ENCODE measurements at regions not wholly inside any gene's neighbourhood (a gene's known extent, or its start where the extent isn't known, plus 50 kb on each side); places are given as distances from the start of the nearest gene placed in this dataset.

DNA sequence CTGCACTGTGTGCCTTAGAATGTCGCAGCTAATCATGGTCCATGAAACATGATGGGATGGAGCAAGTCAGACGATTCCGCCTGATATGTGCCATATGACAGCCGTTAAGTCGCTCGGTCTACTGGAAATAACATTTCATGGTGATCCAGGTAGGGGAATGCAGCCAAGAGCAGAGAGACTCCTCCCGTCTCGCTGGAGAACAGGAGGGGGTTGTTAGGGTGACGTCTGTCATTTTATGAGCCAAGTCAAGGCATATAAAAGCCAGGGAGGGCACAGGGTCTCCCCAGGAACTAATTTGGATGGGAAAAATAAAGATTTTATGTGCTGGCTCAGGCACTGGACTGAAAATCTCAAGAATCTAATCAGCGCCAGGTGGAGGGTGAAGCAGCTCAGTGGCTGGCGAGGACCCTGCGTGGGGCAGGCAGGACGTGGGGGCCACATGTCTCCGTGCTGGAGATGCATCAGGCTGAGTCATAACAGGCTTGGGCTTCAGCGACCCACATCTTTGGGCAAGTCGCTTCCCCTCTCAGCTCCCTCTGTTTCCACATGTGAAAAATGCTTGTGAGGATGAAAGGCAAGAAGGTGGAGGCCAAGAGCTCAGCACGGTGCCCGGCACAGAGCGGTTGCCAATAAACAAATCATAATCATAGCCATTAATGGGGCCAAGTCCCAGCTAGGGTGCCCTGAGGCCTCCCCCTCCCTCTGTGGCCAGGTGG is 234.6 kb downstream of the ANKRD60 start:
- no peak overlapping the region for H3K4me2 ChIP-seq (ENCODE audit: low read length)
- no peaks in the 10 kb centered on the region for H3K9me2 ChIP-seq (ENCODE audit: insufficient read depth)
- no peak for ATAC-seq
- H3K79me2 ChIP-seq (ENCODE audit: insufficient read depth, low read length), result no peaks in the 10 kb centered on the region
- no peaks in the 10 kb centered on the region for H4K20me1 ChIP-seq (ENCODE audit: insufficient read depth)
- H3K4me3 ChIP-seq (replicated peaks in 1 of 2; ENCODE audit: low read depth in 1 of 2, low read length in 2 of 2), result no peak overlapping the region
- ChIA-PET CTCF (no interaction called here), POLR2A (no interaction called here), RAD21 (ENCODE audit: low non-redundant PET in 1 of 2, low total read pairs in 2 of 2, uncharacterized antibody in 2 of 2, unreplicated experiment in 2 of 2) (no interaction called here)
- no peak overlapping the region for H3K27ac ChIP-seq (ENCODE audit: low read depth, low read length)
- peaks cover 0 to 8% of the 10 kb centered on the region in 2 experiments; a peak in 1 of 4 replicates for H3K4me1 ChIP-seq (ENCODE audit: control insufficient read depth in 1 of 2, insufficient read depth in 2 of 2, low read length in 2 of 2)
- TF ChIP-seq SIN3A (IDR thresholded peaks at IDR 0.05; ENCODE audit: low read depth) (no peak), JUND (IDR thresholded peaks at IDR 0.05) (no peak), EGR1 (IDR thresholded peaks at IDR 0.05; ENCODE audit: low read depth) (no peak), ZNF274 (IDR thresholded peaks at IDR 0.05; ENCODE audit: low read depth, low read length) (no peak), MAX (IDR thresholded peaks at IDR 0.05) (no peak), CTCF (IDR thresholded peaks at IDR 0.05 in 2 of 3, conservative IDR thresholded peaks at IDR 0.05 in 1 of 3; ENCODE audit: borderline replicate concordance in 1 of 3, insufficient read depth in 1 of 3, low read depth in 2 of 3, low read length in 2 of 3) (no peak), EZH2phosphoT487 (IDR thresholded peaks at IDR 0.05; ENCODE audit: borderline replicate concordance) (no peak), FOSL1 (IDR thresholded peaks at IDR 0.05; ENCODE audit: low read depth) (no peak), CBX3 (IDR thresholded peaks at IDR 0.05; ENCODE audit: low read depth) (no peak), ATF3 (IDR thresholded peaks at IDR 0.05) (no peak), ELF1 (IDR thresholded peaks at IDR 0.05; ENCODE audit: borderline replicate concordance, low read depth) (no peak), ZFX (IDR thresholded peaks at IDR 0.05) (no peak), POLR2A (IDR thresholded peaks at IDR 0.05; ENCODE audit: borderline replicate concordance, extremely low read depth, insufficient read depth, insufficient read length) (no peak), ZBTB33 (IDR thresholded peaks at IDR 0.05; ENCODE audit: extremely low read depth, insufficient replicate concordance, low read length) (no peak), YY1 (IDR thresholded peaks at IDR 0.05; ENCODE audit: extremely low read depth, insufficient replicate concordance, low read depth, low read length) (no peak), EZH2 (IDR thresholded peaks at IDR 0.05) (no peak), CEBPB (IDR thresholded peaks at IDR 0.05; ENCODE audit: low read depth) (no peak), SP1 (IDR thresholded peaks at IDR 0.05; ENCODE audit: low read depth) (no peak)
- TF ChIP-seq, protein P1, sequence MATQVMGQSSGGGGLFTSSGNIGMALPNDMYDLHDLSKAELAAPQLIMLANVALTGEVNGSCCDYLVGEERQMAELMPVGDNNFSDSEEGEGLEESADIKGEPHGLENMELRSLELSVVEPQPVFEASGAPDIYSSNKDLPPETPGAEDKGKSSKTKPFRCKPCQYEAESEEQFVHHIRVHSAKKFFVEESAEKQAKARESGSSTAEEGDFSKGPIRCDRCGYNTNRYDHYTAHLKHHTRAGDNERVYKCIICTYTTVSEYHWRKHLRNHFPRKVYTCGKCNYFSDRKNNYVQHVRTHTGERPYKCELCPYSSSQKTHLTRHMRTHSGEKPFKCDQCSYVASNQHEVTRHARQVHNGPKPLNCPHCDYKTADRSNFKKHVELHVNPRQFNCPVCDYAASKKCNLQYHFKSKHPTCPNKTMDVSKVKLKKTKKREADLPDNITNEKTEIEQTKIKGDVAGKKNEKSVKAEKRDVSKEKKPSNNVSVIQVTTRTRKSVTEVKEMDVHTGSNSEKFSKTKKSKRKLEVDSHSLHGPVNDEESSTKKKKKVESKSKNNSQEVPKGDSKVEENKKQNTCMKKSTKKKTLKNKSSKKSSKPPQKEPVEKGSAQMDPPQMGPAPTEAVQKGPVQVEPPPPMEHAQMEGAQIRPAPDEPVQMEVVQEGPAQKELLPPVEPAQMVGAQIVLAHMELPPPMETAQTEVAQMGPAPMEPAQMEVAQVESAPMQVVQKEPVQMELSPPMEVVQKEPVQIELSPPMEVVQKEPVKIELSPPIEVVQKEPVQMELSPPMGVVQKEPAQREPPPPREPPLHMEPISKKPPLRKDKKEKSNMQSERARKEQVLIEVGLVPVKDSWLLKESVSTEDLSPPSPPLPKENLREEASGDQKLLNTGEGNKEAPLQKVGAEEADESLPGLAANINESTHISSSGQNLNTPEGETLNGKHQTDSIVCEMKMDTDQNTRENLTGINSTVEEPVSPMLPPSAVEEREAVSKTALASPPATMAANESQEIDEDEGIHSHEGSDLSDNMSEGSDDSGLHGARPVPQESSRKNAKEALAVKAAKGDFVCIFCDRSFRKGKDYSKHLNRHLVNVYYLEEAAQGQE (IDR thresholded peaks at IDR 0.05; ENCODE audit: low read depth), result no peak
- H3K9me3 ChIP-seq (ENCODE audit: control insufficient read depth in 1 of 2, insufficient read depth in 1 of 2, low read depth in 1 of 2, low read length in 2 of 2), result no peaks in the 10 kb centered on the region
- no peak overlapping the region for H2AFZ ChIP-seq (ENCODE audit: low read depth, low read length, poor library complexity, severe bottlenecking)
- H3K36me3 ChIP-seq (ENCODE audit: control insufficient read depth in 1 of 2, insufficient read depth in 2 of 2, low read length in 2 of 2), result no peaks in the 10 kb centered on the region
- H3K9ac ChIP-seq (ENCODE audit: low read length), result no peak overlapping the region
- intact Hi-C loops (cut with micrococcal nuclease), result no loop called here
- no TSS peak for BruUV-seq (replicated peaks)
- H3K27me3 ChIP-seq (ENCODE audit: insufficient read depth, low read length), result peaks cover 32% of the 10 kb centered on the region
- no peak for DNase-seq (ENCODE audit: low read depth, low spot score)

Data from HCT116 (cell line).